HG03354 (cell line): ENCODE measurements at regions not wholly inside any gene's neighbourhood (a gene's known extent, or its start where the extent isn't known, plus 50 kb on each side); places are given as distances from the start of the nearest gene placed in this dataset.
"Not testable (repeated sequence)": the region's sequence is repeated elsewhere in the genome, so short reads cannot be mapped to it uniquely, and the experiment has no call there.

Experiments
- ATAC-seq: cut with Tn5 transposase; IDR thresholded peaks from one replicate; pipeline ENCODE4 v1.9.1; 2021; ENCODE audit warnings: mild to moderate bottlenecking; ENCODE audit not compliant: unreplicated experiment, poor library complexity, severe bottlenecking

DNA sequence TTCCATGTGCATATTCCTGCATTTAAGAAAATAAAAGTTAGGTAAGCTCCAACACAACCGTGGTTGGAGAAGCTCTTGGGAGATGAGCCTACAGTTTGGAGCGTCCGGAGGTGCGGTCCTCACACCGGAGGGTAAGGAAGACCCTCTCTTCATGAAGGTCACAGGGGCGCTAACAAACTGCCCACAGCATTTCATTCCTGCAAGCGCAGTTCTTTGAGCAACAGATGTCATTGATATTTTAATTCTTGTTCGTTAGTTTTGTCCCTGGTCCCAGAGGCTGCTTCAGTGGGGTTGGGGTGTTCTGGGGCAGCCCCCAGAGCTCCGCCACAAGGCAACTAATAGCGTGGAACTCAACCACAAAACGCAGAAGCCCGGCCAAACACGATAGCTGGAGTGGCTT is 376.2 kb downstream of the IRX2 start:
- no peak for ATAC-seq

- no peak for ATAC-seq
Observed at GRCh38 chr5:2374703-2375102, 376.8 kb downstream of the IRX2 start.

DNA sequence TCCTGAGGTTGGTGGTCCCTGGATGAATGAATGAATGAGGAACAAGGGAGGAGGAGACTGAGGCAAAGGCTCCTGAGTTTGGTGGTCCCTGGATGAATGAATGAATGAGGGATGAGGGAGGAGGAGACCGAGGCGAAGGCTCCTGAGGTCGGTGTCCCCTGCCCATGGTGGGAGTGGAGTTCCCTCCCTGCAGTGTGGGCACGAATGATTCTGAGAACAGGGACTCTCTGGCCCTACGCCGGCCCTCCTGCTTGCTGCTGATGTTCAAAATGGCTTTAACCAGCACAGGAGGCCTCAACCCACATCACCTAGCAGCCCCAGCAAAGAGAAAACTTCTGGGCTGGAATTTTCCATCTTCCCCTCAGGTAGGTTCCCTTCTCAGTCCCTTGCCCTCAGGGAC is 377.8 kb downstream of the IRX2 start:
- ATAC-seq: no peak

GRCh38 chr5:2371419-2371710 is 380.1 kb downstream of the IRX2 start:
- no peak for ATAC-seq

- no peak for ATAC-seq
Observed at GRCh38 chr5:2370626-2371418, 380.7 kb downstream of the IRX2 start.

- ATAC-seq: no peak
Observed at GRCh38 chr5:2369178-2369577, 382.3 kb downstream of the IRX2 start.

DNA sequence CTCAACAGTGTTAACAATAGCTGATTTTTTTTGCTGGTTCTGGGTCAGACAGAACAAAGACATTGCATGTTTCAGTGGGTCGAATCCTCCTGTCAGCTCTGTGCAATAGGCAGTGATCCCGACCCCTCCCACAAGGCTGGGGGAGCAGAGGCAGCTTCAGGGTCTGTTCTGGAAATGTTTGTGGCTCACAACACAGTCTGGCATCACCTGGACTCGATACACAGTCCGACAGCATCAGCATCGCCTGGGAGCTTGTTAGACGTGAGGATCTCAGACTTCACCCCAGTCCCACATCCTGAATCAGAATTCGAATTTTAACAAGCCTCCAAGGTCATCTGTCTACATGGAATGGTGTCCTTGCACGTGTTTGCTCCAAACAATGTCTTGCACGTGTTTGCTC is 384.7 kb downstream of the IRX2 start:
- no peak for ATAC-seq

DNA sequence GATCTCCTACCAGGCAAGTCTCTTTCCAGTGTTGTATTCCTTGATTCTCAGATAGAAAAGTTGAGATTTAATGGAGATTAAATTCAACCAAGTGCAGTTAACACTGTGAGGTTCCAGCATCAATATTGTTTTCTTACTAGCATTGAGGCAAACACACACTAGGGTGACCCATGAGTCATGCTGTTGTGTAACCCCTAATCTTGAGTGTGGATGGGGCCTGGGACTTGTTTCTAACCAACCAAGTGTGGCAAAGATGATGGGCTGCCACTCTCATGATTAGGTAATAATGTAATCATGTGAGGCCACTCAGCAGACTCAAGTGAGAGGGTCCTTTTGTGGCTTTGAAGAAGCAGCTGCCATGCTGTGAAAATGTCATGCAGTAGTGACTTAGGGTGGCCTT is 394.2 kb downstream of the IRX2 start:
- ATAC-seq: no peak

GRCh38 chr5:2355859-2356258 is 395.6 kb downstream of the IRX2 start:
- ATAC-seq: no peak

DNA sequence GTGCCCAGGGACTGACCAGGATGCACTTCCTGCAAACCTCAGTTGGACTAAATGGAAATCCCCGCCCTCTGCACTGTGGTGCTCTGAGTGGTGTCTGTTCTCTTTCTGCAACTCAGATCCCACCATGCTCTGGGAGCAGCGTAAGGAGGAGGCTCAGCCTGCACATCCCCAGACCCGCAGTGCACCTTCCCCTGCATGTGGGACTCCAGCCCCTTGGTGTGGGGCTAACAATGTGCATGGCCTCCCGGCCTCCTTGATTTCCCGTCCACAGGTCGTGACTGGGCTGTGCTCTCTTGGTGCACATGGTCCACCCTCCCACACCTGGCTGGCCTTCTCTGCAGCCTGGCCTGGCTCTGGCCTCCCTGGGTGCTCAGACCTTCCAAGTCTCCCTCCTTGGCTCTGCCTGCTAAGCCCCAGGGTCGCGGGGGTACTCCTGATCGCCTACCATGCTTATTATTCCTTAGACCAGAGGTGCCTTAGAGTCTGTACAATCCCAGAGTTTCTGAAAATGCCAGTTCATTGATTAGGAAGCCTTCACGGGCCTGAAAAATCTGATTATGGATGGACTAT is 397.5 kb downstream of the IRX2 start:
- ATAC-seq: no peak

GRCh38 chr5:2353211-2353610 is 398.3 kb downstream of the IRX2 start:
- no peak for ATAC-seq

GRCh38 chr5:2352101-2352861 is 399.2 kb downstream of the IRX2 start:
- ATAC-seq: no peak

DNA sequence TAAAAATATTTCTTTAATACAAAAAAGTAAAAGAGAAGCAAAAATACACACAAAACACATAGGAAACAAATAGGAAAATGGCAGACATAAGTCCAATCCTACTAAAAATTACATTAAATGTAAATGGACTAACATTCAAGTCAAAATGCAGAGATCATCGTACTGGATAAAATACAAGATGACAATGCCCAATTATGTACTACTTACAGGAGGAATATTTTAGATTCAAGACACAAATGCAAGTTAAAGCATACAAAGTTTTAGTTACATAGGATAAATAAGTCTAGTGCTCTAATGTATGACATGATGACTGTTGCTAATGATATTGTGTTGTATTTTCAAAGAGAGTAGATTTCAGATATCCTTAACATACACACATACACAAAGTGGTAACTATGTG is 401.7 kb downstream of the IRX2 start:
- ATAC-seq: not testable (repeated sequence)

DNA sequence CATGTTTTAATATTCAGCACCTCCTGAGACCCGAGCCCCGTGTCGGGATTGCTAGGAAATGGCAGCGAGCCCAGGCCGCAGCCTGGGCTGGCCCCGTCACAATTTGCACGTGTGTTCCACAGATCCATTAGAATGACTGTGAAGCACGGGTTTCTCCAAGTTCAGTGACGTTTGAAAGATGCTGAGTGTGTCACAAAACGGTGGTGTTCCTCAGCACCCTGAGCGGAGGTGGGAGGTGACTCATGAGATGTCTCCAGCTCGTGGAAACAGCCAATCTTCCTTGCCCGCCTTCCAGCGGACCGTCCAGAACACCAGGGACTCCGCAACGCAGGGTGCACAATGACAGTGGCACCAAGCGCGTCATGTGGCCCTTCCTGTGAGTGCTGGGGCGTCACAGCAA is 412.8 kb downstream of the IRX2 start:
- ATAC-seq: no peak

GRCh38 chr5:2335733-2336515 is 415.6 kb downstream of the IRX2 start:
- no peak for ATAC-seq

DNA sequence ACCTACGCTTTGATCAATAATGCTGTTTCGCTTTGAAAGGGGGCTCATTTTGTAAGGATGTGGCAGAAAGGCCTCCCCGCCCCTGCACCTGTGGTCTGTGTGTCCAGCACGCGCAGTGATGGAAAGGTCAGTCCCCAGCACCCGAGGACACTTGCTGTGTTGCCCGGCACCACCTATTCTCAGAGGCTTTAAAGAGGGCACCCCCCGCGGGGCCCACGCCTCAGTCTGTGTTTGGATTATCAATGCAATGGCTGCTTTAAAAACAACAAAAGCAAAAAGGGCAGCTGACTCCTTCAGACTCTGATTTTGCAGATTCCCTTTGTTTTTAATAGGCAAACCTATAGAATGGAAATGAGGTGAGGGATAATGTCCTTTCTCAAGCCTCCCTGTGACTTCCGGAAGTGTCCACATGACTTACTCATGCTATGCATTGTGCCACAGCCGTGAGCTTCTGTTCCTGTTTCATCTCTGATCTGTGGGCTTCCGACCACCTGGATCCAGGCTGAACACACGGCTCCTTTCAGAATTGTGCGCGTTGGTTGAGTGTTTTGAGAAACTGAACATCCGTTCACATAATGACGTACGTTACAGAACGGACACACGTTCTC is 416.2 kb downstream of the IRX2 start:
- ATAC-seq: no peak

GRCh38 chr5:2334719-2335118 is 416.8 kb downstream of the IRX2 start:
- ATAC-seq: no peak

DNA sequence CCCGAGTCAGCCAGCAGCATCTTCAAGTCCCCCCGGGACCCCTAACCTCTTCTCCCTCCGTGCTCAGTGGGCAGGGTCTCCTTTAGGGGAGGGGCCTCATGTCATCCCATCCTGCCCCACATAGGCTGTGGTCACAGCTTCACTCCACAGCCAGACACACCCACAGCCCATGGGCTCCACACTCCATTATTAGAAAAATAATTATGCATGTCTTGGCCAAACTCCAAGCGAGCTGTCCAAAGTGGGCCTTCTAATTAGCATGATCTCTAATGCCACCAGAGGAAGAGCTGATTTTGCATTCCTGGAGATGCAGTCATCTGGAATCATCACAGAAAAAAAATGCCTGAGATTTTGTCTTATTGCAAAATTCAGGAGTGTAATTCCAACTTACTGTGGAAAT is 418.2 kb downstream of the IRX2 start:
- no peak for ATAC-seq

GRCh38 chr5:2332521-2332920 is 419.0 kb downstream of the IRX2 start:
- no peak for ATAC-seq
